ENCODE measurements at regions not wholly inside any gene's neighbourhood (a gene's known extent, or its start where the extent isn't known, plus 50 kb on each side); places are given as distances from the start of the nearest gene placed in this dataset.
"Not testable (repeated sequence)": the region's sequence is repeated elsewhere in the genome, so short reads cannot be mapped to it uniquely, and the experiment has no call there.

- Histone ChIP-seq H3K27me3 (replicated peaks; ENCODE audit: insufficient read depth, low read depth, low read length, poor library complexity) (no peaks in the 10 kb centered on the region), H3K27ac (ENCODE audit: low read depth, low read length, poor library complexity, severe bottlenecking) (no peak overlapping the region), H3K9me3 (ENCODE audit: low read depth, low read length, poor library complexity, severe bottlenecking) (no peaks in the 10 kb centered on the region), H3K4me1 (ENCODE audit: insufficient read depth, low read length, poor library complexity, severe bottlenecking) (no peaks in the 10 kb centered on the region), H3K36me3 (ENCODE audit: insufficient read depth, low read length, poor library complexity, severe bottlenecking) (no peaks in the 10 kb centered on the region), H3K4me3 (ENCODE audit: low read depth, low read length, poor library complexity, severe bottlenecking) (no peak overlapping the region)
- intact Hi-C loops (cut with micrococcal nuclease; ENCODE audit: unreplicated experiment), result no loop called here
- ChIA-PET POLR2A (ENCODE audit: low non-redundant PET) (no interaction called here), CTCF (no interaction called here)
- BruUV-seq (replicated peaks), result no TSS peak
- no peak for DNase-seq (ENCODE audit: low spot score)
- TF ChIP-seq EZH2 (IDR thresholded peaks at IDR 0.05; ENCODE audit: borderline replicate concordance, low read depth, low read length, poor library complexity, severe bottlenecking) (no peak), CTCF (conservative IDR thresholded peaks at IDR 0.05; ENCODE audit: low read depth, low read length) (no peak)
These were observed 273.7 kb downstream of the SRGAP2C start for GRCh38 chr1:121458291-121459048.

- Histone ChIP-seq H3K27me3 (replicated peaks; ENCODE audit: insufficient read depth, low read depth, low read length, poor library complexity) (no peaks in the 10 kb centered on the region), H3K9me3 (ENCODE audit: low read depth, low read length, poor library complexity, severe bottlenecking) (no peaks in the 10 kb centered on the region), H3K27ac (ENCODE audit: low read depth, low read length, poor library complexity, severe bottlenecking) (no peak overlapping the region), H3K4me1 (ENCODE audit: insufficient read depth, low read length, poor library complexity, severe bottlenecking) (no peaks in the 10 kb centered on the region), H3K36me3 (ENCODE audit: insufficient read depth, low read length, poor library complexity, severe bottlenecking) (no peaks in the 10 kb centered on the region), H3K4me3 (ENCODE audit: low read depth, low read length, poor library complexity, severe bottlenecking) (no peak overlapping the region)
- CTCF ChIA-PET, result no interaction called here
- intact Hi-C loops (cut with micrococcal nuclease; ENCODE audit: unreplicated experiment), result no loop called here
- no peak for TF ChIP-seq EZH2 (IDR thresholded peaks at IDR 0.05; ENCODE audit: borderline replicate concordance, low read depth, low read length, poor library complexity, severe bottlenecking)
- no peak for TF ChIP-seq CTCF (conservative IDR thresholded peaks at IDR 0.05; ENCODE audit: low read depth, low read length)
- POLR2A ChIA-PET (ENCODE audit: low non-redundant PET), result no interaction called here
- no peak for DNase-seq (ENCODE audit: low spot score)
- BruUV-seq (replicated peaks), result no TSS peak
These were observed 274.5 kb downstream of the SRGAP2C start for GRCh38 chr1:121459235-121459634.

- H3K27ac ChIP-seq (ENCODE audit: low read depth, low read length, poor library complexity, severe bottlenecking); H3K9me3 ChIP-seq (ENCODE audit: low read depth, low read length, poor library complexity, severe bottlenecking); BruUV-seq (replicated peaks); POLR2A ChIA-PET (ENCODE audit: low non-redundant PET); H3K4me3 ChIP-seq (ENCODE audit: low read depth, low read length, poor library complexity, severe bottlenecking); H3K27me3 ChIP-seq (replicated peaks; ENCODE audit: insufficient read depth, low read depth, low read length, poor library complexity); H3K4me1 ChIP-seq (ENCODE audit: insufficient read depth, low read length, poor library complexity, severe bottlenecking); DNase-seq (ENCODE audit: low spot score); H3K36me3 ChIP-seq (ENCODE audit: insufficient read depth, low read length, poor library complexity, severe bottlenecking); CTCF ChIA-PET: not testable (repeated sequence)
- intact Hi-C loops (cut with micrococcal nuclease; ENCODE audit: unreplicated experiment), result loop anchor here (5.0 kb wide), 1 partner anchor 38 kb away; no protein-coding TSS in a partner anchor
These were observed 284.6 kb downstream of the SRGAP2C start for GRCh38 chr1:121469395-121469794.

GRCh38 chr1:121470401-121470800 is 285.6 kb downstream of the SRGAP2C start:
- not testable (repeated sequence) for BruUV-seq (replicated peaks)

More at GRCh38 chr1:121470401-121470800, 285.6 kb downstream of the SRGAP2C start:
- intact Hi-C loops (cut with micrococcal nuclease; ENCODE audit: unreplicated experiment), result loop anchor here (5.0 kb wide), 1 partner anchor 87 kb away; no protein-coding TSS in a partner anchor
- H3K9me3 ChIP-seq (ENCODE audit: low read depth, low read length, poor library complexity, severe bottlenecking); DNase-seq (ENCODE audit: low spot score); H3K36me3 ChIP-seq (ENCODE audit: insufficient read depth, low read length, poor library complexity, severe bottlenecking); H3K4me1 ChIP-seq (ENCODE audit: insufficient read depth, low read length, poor library complexity, severe bottlenecking); H3K27me3 ChIP-seq (replicated peaks; ENCODE audit: insufficient read depth, low read depth, low read length, poor library complexity); H3K27ac ChIP-seq (ENCODE audit: low read depth, low read length, poor library complexity, severe bottlenecking); POLR2A ChIA-PET (ENCODE audit: low non-redundant PET); H3K4me3 ChIP-seq (ENCODE audit: low read depth, low read length, poor library complexity, severe bottlenecking); CTCF ChIA-PET: not testable (repeated sequence)
